ELF-1 (cell line): ENCODE measurements at regions not wholly inside any gene's neighbourhood (a gene's known extent, or its start where the extent isn't known, plus 50 kb on each side); places are given as distances from the start of the nearest gene placed in this dataset.

Source experiments
- DNase-seq: peaks from one replicate; pipeline ENCODE4 v3.0.0-alpha.2; 2016; ENCODE audit warnings: low read depth, low spot score

DNA sequence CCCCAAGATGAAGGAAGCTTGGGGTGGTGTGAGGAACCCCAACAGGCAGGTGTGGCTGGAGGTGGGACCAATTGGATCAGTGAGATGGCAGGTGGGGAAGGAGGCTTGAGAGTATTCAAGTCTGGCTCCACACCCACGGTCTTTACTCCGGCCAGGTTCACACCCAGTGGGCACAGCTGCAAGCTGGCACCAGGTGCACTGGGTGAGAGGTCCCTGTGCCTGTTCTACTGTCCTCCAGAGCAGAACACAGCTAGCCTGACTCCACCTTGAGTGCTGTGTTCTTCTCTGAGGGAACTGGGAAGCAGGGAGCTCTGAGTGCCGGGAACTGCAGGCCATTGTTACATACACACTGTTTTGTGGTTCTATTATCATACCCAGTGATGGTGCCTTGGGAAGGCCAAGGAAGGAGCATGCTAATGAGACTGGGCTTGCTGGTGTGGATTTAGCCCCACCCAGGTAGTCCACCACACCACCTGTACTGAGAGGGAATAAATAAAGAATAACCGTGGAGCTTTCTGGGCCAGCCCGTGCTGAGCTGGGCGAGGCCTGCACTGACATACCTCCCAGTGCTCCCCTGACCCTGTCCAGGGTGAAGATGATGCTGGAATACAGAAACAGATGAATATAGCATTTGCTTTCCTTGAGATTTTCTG is 93.4 kb downstream of the ABHD5 start:
- DNase-seq, result no peak

DNA sequence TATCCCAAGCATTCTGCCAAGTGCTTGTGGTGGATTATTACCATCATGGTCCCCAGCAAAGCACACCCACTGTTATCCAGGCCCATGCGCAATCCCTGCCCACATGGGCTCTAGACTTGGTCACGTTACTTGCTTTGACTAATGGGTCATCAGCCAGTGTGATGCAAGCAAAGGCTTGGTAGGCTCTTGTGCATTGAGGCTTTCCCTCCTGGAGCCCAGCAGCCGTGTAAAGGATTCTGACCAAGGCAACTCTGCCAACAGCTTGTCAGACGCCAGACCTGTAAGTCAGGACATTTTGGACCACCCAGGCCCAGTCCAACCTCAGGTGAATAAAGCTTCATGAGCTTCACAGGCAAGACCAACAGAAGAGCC is 93.9 kb downstream of the ABHD5 start:
- no peak for DNase-seq

DNA sequence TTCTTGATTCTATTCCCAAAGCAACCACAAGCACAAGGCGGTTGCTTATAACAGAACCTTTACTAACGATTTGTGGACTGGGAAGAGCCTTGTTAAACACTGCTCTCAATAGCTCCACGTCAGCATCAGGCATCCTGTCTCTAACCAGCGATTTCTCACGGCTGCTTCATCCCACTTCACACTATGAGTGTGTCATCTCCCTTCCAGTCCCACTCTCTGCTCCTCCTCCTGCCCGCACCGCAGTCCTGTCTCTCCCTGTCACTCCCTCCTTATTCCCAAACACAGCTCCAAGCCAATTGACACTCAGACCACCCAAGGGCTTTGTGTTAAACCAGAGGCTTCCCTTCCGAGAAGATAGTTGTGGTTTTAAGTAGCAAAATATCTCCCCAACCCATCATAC is 94.8 kb downstream of the ABHD5 start:
- DNase-seq, result no peak

DNA sequence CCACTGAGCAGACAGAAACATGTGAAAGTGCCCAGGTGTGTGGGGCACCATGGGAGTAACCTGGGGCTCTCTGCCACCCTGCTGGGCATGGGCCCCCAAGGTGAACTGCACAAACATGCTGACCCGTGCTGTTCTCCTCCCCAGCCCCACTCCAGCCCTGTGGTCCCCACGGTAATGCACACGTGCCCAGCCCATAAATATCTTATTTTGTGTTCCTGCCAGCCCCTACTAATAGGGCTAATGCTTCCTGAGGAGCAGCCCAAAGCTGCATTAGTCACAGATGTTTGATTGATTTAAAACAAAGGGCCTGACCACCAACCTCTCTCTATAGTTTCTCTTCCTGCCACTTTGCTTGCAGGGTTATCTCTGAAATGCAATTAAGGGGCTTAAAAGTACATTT is 95.4 kb downstream of the ABHD5 start:
- DNase-seq, result no peak

DNA sequence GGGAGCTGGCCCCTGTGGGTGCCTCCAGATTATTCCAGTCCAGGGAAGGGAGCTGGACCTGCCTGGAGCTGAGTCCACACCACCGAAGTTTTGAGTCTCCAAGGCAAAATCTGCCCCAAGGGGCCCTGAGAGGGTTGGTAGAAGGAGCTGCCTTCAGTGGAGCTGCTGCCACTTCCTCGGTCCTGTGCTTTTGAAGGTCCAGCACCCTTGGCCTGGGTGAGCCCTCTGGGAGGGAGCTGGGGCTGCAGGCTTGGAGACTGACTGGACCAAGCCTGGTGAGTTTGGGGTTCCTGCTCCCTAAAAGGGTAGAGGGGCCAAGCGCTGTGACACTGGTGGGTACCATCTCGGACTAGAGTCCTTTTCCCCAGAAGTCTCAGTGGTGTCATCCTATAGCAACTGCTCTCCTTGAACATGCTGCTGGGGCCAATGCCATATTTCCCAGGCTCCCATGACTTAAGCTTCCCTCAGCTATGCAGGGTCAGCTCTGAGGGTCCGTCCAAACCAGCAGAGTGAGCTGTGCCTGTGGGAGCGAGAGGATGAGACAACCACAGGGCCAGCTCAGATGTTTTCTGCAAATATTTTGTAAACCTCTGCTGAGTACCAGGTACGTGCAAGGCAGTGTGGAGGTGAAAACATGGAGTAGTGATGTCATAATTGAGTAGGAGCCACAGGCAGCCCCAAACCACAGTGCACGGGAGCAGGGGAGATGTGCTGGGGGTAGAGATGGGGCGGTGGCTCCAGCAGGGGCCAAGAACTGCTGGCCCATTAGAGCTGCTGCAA is 96.0 kb downstream of the ABHD5 start:
- DNase-seq, result no peak

DNA sequence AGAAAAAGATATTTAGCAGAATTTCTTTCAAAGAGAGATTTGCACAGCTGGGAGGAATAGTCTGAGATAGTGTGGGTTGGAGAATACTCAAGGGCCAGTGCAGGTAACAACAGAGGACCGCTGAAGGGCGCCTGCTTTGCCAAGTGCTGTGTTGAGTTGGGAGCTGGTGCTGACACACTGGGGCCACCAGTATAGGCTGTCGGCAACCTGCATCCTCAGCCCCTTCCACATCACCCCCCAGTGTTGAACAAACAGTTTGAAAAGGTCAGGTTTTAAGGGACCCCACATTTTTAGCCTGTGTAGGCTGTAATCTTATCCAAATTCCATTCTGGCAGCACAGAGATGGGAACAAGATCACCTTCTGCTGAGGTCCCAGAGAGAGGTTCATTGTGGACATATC is 96.6 kb downstream of the ABHD5 start:
- DNase-seq, result no peak

DNA sequence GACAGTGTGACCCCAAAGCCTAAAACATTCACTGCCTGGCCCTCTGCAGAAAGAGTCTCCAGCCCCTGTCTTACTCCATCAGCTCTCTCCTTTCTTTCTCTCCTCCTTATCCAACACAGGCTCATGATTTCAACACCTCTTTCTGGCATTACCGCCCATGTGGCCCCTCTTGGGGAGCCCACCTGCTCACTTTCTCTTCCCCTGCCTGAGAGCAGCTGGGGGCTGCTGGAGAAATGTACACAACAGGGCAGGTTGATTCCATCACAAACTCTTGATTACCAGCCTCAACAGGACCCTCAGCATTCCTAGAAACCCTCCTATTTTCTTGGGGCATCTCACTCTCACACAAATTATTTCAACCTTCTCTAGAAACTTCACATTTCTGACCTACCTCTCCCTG is 98.3 kb downstream of the ABHD5 start:
- DNase-seq, result no peak

DNA sequence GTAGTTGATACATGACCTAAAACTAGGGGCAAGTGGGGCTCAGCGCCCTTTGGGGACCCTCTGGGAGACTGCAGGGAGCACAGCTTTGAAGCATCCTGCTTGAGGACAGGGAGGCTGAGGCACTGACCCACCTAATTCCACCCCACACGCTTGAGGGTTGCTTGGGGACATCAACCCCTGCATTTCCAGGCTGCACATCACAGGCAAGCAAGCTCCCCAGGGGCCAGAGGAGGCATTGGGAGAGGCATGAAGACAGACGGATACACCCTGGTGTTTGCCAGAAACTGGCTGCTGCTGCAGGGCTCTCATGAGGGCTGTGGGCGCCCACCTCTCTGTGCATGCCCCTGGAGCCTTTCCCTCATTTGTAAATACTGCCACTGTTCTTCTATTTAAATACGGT is 99.3 kb downstream of the ABHD5 start:
- DNase-seq, result no peak

DNA sequence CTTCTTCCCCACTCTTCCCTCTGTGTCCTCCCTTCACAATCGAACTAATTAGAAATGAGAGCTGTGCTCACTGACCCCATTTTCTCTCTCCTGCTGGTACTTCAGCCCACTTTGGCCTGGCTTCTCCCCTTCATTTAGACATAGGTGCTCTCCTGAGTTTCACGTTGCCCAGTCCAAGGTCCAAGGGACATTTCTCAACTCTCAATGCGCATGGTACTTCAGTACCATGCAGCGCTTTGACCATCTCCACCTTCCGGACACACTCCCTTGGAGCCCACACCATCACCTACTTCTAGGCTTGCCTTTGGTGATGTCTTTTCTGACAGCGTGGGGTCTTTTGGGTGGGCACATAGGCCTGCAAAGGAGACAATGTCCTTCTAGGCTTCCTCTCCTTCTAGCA is 99.7 kb downstream of the ABHD5 start:
- DNase-seq, result no peak

DNA sequence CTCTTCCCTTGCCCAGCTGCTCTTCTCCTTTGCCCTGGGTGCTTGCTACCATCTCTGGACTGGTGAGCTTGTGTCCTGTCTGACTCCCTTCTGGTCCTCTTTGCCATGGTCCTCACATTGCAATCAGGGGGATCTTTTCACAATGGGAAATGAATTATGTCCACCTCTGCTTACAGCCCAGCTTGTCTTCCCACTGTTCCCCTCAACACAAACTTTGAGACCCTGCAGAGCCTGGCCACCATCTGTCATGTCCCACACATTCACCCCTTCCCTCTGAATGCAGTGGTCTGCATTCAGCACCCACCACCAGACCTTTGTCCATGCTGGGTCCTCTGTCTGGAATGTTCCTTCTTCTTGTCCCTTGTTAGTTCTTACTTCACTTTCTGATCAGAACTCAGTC is 100.5 kb downstream of the ABHD5 start:
- DNase-seq, result no peak

DNA sequence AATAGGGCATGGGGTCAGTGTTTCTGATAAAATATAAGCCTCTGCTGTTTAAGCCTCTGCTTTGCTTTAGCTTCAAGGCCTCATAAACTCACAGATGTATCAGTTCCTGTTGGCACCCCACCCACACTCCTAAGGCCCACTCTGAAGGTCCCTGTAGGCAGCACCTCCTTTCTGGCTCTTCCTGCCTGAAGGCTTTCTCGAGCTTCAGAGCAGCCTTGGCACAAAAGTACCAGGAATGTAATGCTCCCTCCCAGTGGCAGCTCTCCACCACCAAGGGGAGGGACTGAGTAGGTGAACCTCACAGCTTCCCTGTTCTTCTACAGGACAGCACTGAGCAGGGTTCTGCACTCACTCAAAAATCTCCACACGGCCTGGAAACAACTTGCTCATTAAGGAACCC is 102.2 kb downstream of the ABHD5 start:
- DNase-seq, result no peak

DNA sequence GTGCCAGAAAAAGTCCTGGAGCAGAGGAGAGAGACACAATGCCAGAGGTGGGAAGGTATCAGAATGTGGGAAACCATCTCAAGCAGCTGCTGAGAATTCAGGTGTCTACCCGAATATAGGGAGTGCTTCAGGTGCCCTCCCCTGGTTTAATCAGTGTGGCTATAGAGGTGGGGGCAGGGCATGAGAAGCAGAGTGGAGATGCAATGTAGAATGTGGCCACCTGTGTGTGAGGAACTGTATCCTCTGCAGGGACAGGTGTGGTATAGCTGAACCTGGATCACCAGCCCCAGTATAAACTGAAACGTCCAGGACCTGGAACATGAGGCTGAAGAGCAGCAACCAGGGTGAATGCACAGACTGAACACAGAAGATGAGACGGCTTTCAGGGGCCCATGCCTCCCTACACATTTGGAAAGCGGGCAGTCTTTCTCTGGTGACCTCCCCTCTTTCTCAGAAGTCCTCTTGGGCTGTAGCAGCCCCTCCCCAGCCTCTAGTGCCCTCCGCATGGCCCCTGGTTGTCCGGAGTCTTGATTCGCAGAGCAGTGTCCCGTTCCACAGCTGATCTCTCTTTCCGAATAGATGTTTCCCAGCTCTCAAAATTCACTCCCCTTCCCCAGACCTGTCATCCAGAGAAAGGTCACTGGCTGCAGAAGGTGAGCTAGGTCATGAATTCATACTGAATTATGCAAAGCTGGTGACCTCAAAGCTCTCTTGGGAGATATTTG is 103.1 kb downstream of the ABHD5 start:
- no peak for DNase-seq

DNA sequence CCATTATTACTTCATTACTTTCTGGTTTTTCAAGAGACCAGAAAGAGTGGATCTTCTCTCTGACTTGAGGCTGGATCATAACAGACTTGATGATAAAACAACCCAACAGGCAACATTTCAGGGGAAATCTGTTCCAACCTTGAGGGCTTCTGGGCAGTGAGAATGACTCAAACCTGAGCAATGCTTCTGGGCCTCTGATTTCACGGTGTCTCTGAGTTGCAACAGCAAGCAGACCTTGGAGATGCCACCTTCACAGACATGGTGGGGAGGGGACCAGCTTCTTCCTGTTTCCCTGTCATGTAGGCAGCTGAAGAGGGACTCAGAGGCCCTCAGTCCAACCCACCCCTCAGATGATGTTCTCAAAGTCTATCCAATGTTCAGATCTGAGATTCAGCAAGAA is 104.0 kb downstream of the ABHD5 start:
- DNase-seq, result no peak

DNA sequence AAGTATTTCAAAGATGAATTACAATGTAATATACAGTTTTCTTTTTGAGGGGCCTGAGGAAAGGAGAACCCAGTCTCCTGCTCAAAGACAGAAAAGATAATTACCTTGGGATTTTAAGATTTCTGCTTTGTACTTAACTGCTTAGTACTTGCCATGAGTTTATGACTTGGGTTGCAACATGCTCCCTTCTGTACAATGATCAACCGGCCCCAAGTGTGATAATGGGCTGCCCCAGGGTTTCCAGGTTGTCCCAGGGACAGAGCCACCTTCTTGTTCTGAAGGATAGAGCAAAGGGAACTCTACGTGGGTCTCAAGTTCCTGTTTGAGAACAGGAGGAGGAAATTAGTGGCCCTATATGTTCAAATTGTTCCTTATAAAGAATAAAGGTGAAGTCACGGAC is 104.8 kb downstream of the ABHD5 start:
- DNase-seq, result no peak

DNA sequence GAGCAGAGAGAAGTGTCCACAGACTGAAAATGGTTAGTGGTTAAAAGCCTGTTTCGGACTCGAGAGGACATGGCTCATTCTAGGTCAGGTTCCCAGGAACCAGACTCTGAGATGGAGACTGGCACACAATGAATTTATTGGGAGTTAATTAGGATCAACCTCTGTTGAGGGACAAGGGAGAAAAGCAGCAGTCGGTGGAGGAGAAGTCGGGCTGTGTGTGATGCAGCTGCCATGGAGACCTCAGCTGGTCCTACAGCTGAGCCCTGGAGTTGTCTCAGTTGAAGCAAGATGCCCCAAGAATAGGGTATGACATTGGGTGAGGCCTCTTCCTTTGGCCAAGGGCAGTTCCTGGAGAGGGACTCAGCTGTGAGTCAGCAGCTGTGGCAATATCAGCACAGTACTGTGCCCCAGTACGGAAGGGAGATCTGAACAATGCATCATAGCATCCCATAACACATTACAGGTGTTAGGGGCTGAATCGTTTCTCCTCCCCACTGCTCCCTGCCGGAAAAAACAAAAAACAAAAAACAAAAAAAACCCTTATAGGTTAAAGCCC is 105.4 kb downstream of the ABHD5 start:
- no peak for DNase-seq

DNA sequence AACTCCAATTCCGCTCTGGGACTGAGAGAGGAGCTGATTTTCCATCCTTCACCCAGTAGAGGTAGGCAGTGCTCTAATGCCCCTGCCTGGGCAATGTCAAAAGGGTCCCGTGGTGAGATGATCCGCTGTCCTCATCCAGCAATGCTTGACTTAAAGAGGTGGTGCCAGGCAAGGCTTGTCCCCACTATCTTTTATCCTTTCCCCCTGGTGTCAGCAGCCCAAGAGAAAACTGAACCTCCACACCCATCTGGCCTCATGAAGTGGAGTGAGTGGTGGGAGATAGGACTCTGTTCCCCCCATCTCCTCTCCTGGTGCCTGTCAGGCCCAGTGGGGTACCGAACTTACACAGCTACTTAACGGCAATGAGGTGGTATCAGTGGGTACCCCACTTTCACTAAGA is 107.1 kb downstream of the ABHD5 start:
- DNase-seq, result no peak

DNA sequence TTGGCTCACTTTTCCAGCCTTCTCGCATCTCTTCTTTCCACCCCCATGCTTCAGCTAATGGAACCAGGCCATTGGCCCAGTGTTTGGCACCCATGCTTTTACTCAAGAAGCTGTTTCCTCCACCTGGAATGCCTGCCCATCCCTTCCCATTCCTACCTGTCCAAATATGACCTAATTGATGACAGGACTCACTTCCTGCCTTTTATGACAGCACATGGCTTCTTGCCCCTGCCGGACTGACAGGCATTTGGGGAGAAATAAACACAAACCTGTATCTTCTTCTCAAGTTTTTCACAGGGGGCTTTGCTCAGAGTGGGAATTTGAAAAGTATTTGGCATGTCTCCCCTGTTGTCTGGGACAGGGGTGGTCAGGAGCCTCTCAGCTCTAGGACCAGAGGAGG is 120.1 kb downstream of the ABHD5 start:
- no peak for DNase-seq

DNA sequence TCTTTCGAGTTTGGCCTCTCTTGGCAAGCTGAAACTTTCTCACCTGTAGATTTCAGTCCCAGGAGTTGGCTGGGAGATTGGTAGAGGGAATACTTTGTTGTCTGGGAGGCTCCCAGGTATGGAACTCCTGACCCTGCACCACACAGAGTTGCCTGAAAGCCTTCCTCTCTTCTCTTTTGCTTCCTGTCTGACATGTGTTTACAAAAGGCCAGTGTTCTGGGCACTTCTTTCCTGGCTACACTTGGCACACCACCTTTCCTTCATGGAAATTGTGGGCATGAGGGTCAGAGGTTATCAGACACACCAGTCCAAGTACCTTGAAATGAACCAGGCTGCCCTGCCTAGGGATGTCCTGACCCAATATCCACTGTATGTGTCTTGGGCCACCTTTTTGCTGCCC is 123.7 kb downstream of the ABHD5 start:
- DNase-seq, result no peak

DNA sequence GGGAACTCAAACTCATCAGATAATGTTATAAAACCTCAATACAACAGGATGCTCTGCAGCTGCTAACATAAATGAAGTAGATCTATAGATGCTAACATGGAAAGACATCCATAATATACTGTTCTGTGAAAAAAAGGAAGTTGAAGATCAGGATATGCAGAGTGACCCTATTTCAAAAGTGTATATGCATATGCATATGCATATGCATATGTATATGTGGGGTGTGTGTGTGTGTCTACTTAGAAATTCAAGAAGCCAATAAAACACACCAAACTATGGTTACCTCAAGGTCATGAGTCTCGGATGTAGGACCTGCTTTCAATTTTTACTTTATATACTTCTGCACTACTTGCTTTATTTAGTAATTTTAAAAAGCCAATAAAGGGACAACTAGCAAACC is 125.6 kb downstream of the ABHD5 start:
- no peak for DNase-seq

DNA sequence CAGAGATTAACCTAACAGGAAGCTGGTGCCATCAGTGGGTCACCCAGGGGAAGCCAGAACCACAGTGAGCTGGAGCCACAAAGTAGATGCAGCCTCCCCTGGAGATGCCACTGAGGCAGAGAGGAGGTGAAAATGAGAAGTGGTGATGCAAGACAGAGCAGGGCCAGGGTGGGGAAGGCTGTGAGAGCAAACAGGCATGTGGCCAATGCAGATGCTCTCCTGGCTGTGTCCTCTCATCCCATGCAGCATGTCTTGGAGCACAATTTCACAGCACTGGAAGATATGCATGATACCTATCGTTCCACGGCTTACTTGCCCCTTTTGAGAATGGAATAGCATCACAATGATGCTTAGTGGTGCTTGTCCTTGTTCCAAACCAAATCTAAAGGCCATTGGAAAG is 126.3 kb downstream of the ABHD5 start:
- DNase-seq, result no peak

DNA sequence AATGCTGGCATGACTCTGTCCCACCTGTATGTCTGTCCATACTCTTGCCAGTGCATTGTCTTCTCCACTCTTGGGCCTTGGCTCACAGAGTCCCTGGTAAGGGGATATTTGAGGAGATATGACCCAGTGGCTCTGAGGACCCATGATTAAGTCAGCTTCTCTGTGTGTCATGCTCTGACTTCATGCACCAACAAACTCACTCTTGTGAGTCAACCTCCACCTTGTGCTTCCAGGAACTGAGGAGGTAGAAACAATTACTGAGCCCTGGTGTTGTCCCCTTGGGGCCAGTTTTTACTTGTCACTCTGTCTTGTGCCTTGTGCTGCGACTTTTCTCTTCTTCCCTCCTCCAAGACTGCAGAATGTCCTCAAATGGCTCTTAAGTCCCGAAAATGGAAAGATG is 127.1 kb downstream of the ABHD5 start:
- DNase-seq, result no peak

DNA sequence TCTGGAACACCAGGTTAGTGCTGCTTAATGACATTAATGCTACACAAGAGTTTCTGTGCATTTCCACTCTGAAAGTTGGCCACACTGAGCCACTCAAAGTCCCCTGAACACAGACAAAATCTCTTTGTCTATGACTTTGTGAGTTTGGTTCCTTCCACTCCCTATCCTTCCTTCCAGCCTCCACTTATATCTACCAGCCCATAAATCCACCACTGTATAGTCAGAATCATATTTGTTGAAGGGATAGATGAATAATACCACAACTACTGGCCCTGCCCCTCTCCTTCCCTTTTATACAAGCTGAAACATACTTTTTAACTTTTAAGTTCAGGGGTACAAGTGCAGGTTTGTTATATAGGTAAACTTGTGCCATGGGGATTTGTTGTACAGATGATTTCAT is 127.5 kb downstream of the ABHD5 start:
- DNase-seq, result no peak
